OCI-LY3 (cell line): ENCODE measurements at regions not wholly inside any gene's neighbourhood (a gene's known extent, or its start where the extent isn't known, plus 50 kb on each side); places are given as distances from the start of the nearest gene placed in this dataset.

Experiments
- EZH2phosphoT487 ChIP-seq: fragments of 200-600 bp; shearing (Covaris generic); IDR thresholded peaks from 2 replicates; pipeline ENCODE4 v1.6.1; 2018; ENCODE audit warnings: antibody characterized with exemption, mixed run types, low read depth
- TF ChIP-seq, protein P1 (sequence below): fragments of 200-600, 300-600 bp; sonication (generic); IDR thresholded peaks from 2 replicates; pipeline ENCODE4 v1.5.1; 2014; ENCODE audit warnings: antibody characterized with exemption, low read length, low read depth

DNA sequence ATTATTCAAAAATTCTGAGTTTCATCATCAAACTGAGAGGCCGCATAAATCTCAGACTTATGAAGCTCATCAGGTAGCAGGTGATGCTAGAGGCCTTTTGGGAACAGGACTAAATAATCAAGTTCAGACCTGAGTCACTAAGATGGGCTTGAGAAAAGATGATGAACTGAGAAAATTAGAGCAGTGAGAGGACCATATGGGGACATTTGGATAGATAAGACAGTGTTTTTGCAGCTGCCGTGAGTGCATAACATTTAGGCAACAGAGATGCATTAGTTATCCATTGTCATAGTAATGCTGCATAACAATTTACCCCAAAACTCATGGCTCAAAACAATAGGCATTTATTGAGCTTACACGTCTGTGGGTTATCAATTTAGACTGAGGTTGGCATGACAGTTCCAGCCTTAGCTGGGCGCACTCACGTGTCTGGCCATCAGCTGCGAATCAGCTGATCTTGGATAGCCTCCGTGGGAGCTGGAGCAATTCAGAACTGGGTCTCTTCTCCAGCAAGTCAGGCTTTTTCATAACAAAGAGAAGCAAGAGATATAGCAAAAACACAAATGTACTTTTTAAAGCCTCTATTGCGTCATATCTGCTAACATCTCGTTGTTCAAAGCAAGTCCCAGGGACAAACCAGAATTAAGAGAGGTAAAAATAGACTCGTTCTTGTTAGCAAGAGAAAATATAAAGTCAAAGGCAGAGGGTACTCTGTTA is 72.8 kb downstream of the CAPZA3 start:
- TF ChIP-seq, protein P1, sequence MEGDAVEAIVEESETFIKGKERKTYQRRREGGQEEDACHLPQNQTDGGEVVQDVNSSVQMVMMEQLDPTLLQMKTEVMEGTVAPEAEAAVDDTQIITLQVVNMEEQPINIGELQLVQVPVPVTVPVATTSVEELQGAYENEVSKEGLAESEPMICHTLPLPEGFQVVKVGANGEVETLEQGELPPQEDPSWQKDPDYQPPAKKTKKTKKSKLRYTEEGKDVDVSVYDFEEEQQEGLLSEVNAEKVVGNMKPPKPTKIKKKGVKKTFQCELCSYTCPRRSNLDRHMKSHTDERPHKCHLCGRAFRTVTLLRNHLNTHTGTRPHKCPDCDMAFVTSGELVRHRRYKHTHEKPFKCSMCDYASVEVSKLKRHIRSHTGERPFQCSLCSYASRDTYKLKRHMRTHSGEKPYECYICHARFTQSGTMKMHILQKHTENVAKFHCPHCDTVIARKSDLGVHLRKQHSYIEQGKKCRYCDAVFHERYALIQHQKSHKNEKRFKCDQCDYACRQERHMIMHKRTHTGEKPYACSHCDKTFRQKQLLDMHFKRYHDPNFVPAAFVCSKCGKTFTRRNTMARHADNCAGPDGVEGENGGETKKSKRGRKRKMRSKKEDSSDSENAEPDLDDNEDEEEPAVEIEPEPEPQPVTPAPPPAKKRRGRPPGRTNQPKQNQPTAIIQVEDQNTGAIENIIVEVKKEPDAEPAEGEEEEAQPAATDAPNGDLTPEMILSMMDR, result no peak
- TF ChIP-seq EZH2phosphoT487, result no peak
